Tibial nerve (tissue), 3 donors: ENCODE measurements at regions not wholly inside any gene's neighbourhood (a gene's known extent, or its start where the extent isn't known, plus 50 kb on each side); places are given as distances from the start of the nearest gene placed in this dataset.

ENCODE experiments used
- EP300 ChIP-seq, 2 donors: sonication (generic); formaldehyde crosslinking; IDR thresholded peaks; one replicate each; pipeline ENCODE4 v1.6.1; 2017; ENCODE audit warnings: antibody characterized with exemption in 2 of 2, mild to moderate bottlenecking in 1 of 2
- POLR2A ChIP-seq, 2 donors: fragments of 450-650 bp; IDR thresholded peaks; one replicate each; pipeline ENCODE4 v1.6.1; 2017; ENCODE audit warnings: antibody characterized with exemption in 2 of 2, mild to moderate bottlenecking in 2 of 2, moderate library complexity in 2 of 2

- no peak for TF ChIP-seq EP300 (IDR thresholded peaks at IDR 0.05)
- no peak for TF ChIP-seq POLR2A (IDR thresholded peaks at IDR 0.05)
Observed at GRCh38 chr1:98232678-98233077, 311.8 kb upstream of the DPYD start.
